HG02642 (cell line): ENCODE measurements at regions not wholly inside any gene's neighbourhood (a gene's known extent, or its start where the extent isn't known, plus 50 kb on each side); places are given as distances from the start of the nearest gene placed in this dataset.

Experiments
- ATAC-seq: cut with Tn5 transposase; IDR thresholded peaks from one replicate; pipeline ENCODE4 v1.9.1; 2021; ENCODE audit warnings: mild to moderate bottlenecking; ENCODE audit not compliant: unreplicated experiment, poor library complexity

- peak; percentile 62 for ATAC-seq
Measured at GRCh38 chr3:14352002-14352627, 50.3 kb upstream of the SLC6A6 start.
